IMR-90 (cell line): ENCODE measurements at regions not wholly inside any gene's neighbourhood (a gene's known extent, or its start where the extent isn't known, plus 50 kb on each side); places are given as distances from the start of the nearest gene placed in this dataset.

Source experiments
- CEBPB ChIP-seq: IDR thresholded peaks from 2 replicates; pipeline ENCODE4 v1.6.1; 2012; ENCODE audit warnings: low read depth, low read length, improper control_type of control experiment
- CHD1 ChIP-seq: IDR thresholded peaks from 2 replicates; pipeline ENCODE4 v1.6.1; 2012; ENCODE audit warnings: low read depth, low read length, improper control_type of control experiment
- CTCF ChIP-seq: conservative IDR thresholded peaks from 2 replicates; pipeline ENCODE4 v1.5.1; 2012; ENCODE audit warnings: mild to moderate bottlenecking, low read depth, low read length, improper control_type of control experiment
- MAFK ChIP-seq: IDR thresholded peaks from 2 replicates; pipeline ENCODE4 v1.6.1; 2012; ENCODE audit warnings: low read depth, low read length, improper control_type of control experiment
- MXI1 ChIP-seq: IDR thresholded peaks from 2 replicates; pipeline ENCODE4 v1.6.1; 2012; ENCODE audit warnings: low read depth, mild to moderate bottlenecking, low read length, moderate library complexity, borderline replicate concordance
- NFE2L2 ChIP-seq: fragments of 150-350 bp; IDR thresholded peaks from 2 replicates; pipeline ENCODE4 v1.6.1; 2016; ENCODE audit warnings: low read depth, mild to moderate bottlenecking, low read length
- POLR2A ChIP-seq: IDR thresholded peaks from 2 replicates; pipeline ENCODE4 v1.6.1; 2012; ENCODE audit warnings: mild to moderate bottlenecking, low read depth, low read length
- RAD21 ChIP-seq: IDR thresholded peaks from 2 replicates; pipeline ENCODE4 v1.6.1; 2012; ENCODE audit warnings: low read length, improper control_type of control experiment
- RCOR1 ChIP-seq: IDR thresholded peaks from 2 replicates; pipeline ENCODE4 v1.6.1; 2012; ENCODE audit warnings: mild to moderate bottlenecking, low read length, improper control_type of control experiment; ENCODE audit not compliant: insufficient replicate concordance
- SMC3 ChIP-seq: fragments of 150-350 bp; IDR thresholded peaks from 2 replicates; pipeline ENCODE4 v1.6.1; 2016; ENCODE audit warnings: low read depth, mild to moderate bottlenecking, antibody characterized with exemption, low read length, moderate library complexity

DNA sequence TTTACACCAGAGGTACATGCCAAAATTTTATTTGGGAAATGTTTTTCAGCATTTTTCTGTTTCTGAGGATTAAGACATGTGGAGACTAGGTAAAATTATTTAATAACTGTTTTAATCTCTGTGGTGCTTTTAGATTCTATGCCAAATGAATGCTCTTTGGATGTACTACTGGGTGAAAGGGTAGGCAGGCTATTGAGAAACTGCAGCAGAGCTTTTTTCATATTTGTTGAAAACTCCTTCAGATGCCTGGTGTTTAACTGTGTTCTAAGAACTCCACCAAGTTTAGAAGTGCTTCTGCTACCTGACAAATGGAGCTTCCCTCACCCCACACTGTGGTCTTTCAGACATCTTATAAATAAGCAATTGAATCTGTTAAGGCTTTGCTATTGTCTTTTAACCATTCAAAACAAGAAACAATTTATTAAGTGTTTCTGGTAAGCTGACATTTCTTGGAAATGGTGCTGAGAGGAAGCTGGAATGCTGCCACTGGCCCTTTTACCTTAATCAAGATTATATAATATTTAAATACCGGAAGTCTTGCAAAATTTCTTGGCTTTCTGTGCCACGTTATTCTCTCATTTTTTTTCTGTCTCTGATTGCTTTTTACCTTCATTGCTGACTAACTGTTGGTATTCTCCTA lies 51.2 kb upstream of the CYSLTR1 start:
- no peak for TF ChIP-seq CTCF
- no peak for TF ChIP-seq POLR2A
- no peak for TF ChIP-seq RAD21
- no peak for TF ChIP-seq CHD1
- no peak for TF ChIP-seq CEBPB
- TF ChIP-seq RCOR1, result no peak
- TF ChIP-seq MXI1, result no peak
- TF ChIP-seq SMC3, result no peak
- TF ChIP-seq MAFK, result no peak
- TF ChIP-seq NFE2L2, result no peak
